Activated CD4-positive, alpha-beta T cell treated with anti-CD3 and anti-CD28 coated beads, Interleukin-10, Interleukin-2, amounts not matched to agents 100 ng/mL and 50 ng/mL, durations not matched to agents 16 hours and 8 hours (primary cell): ENCODE measurements at regions not wholly inside any gene's neighbourhood (a gene's known extent, or its start where the extent isn't known, plus 50 kb on each side); places are given as distances from the start of the nearest gene placed in this dataset.
"Not testable (repeated sequence)": the region's sequence is repeated elsewhere in the genome, so short reads cannot be mapped to it uniquely, and the experiment has no call there.

Experiments
- DNase-seq: peaks from one replicate; pipeline ENCODE4 v3.0.0-alpha.2; 2020

GRCh38 chr1:66424530-66424929 lies 109.4 kb upstream of the SGIP1 start:
- DNase-seq: not testable (repeated sequence)

- DNase-seq: no peak
Observed at GRCh38 chr1:66426239-66426853, 107.6 kb upstream of the SGIP1 start.

GRCh38 chr1:66430815-66431214 lies 103.1 kb upstream of the SGIP1 start:
- not testable (repeated sequence) for DNase-seq

GRCh38 chr1:66431999-66432398 lies 102.0 kb upstream of the SGIP1 start:
- DNase-seq: no peak

GRCh38 chr1:66433611-66434010 lies 100.3 kb upstream of the SGIP1 start:
- DNase-seq: no peak

- DNase-seq: no peak
Observed at GRCh38 chr1:66434096-66434495, 99.9 kb upstream of the SGIP1 start.

GRCh38 chr1:66435541-66435940 lies 98.4 kb upstream of the SGIP1 start:
- DNase-seq: no peak

GRCh38 chr1:66436378-66437135 lies 97.4 kb upstream of the SGIP1 start:
- peak; percentile 90 for DNase-seq

- DNase-seq: no peak
Observed at GRCh38 chr1:66437136-66437401, 96.9 kb upstream of the SGIP1 start.

GRCh38 chr1:66438062-66438461 lies 95.9 kb upstream of the SGIP1 start:
- peak; percentile 27 for DNase-seq

GRCh38 chr1:66438501-66438900 lies 95.5 kb upstream of the SGIP1 start:
- no peak for DNase-seq

GRCh38 chr1:66439031-66439740 lies 94.8 kb upstream of the SGIP1 start:
- peak; percentile 66 for DNase-seq

- no peak for DNase-seq
Observed at GRCh38 chr1:66443793-66444192, 90.2 kb upstream of the SGIP1 start.

GRCh38 chr1:66444438-66445265 lies 89.3 kb upstream of the SGIP1 start:
- no peak for DNase-seq

- peak; percentile 81 for DNase-seq
Observed at GRCh38 chr1:66445492-66446181, 88.3 kb upstream of the SGIP1 start.

- peak; percentile 82 for DNase-seq
Observed at GRCh38 chr1:66446261-66447001, 87.5 kb upstream of the SGIP1 start.

GRCh38 chr1:66450043-66450514 lies 83.9 kb upstream of the SGIP1 start:
- DNase-seq: no peak

- no peak for DNase-seq
Observed at GRCh38 chr1:66450847-66451246, 83.1 kb upstream of the SGIP1 start.

- DNase-seq: no peak
Observed at GRCh38 chr1:66452162-66452561, 81.8 kb upstream of the SGIP1 start.

- no peak for DNase-seq
Observed at GRCh38 chr1:66452982-66453381, 81.0 kb upstream of the SGIP1 start.

GRCh38 chr1:66455446-66455845 lies 78.5 kb upstream of the SGIP1 start:
- no peak for DNase-seq

GRCh38 chr1:66460776-66461175 lies 73.2 kb upstream of the SGIP1 start:
- DNase-seq: no peak
